ENCODE measurements at regions not wholly inside any gene's neighbourhood (a gene's known extent, or its start where the extent isn't known, plus 50 kb on each side); places are given as distances from the start of the nearest gene placed in this dataset.
A peak's percentile ranks its signal among the peaks of the same experiment; 100 is the strongest.
"Not testable (repeated sequence)": the region's sequence is repeated elsewhere in the genome, so short reads cannot be mapped to it uniquely, and the experiment has no call there.

- H3K9me3 Mint-ChIP-seq, result no peaks in the 10 kb centered on the region
- H3K27ac Mint-ChIP-seq, result no peak overlapping the region
- H3K36me3 Mint-ChIP-seq, result no peaks in the 10 kb centered on the region
- no peak overlapping the region for H3K4me3 Mint-ChIP-seq
- H3K27me3 Mint-ChIP-seq, result no peaks in the 10 kb centered on the region
- H3K4me1 Mint-ChIP-seq, result no peaks in the 10 kb centered on the region
- no peak for DNase-seq
These were observed 383.9 kb downstream of the MAT2B start for GRCh38 chr5:163889369-163889768.

GRCh38 chr5:163890261-163890660, 384.8 kb downstream of the MAT2B start:
- H3K4me3 Mint-ChIP-seq, result no peak overlapping the region
- peaks cover 1% of the 10 kb centered on the region for H3K9me3 Mint-ChIP-seq
- H3K27me3 Mint-ChIP-seq, result no peaks in the 10 kb centered on the region
- no peaks in the 10 kb centered on the region for H3K4me1 Mint-ChIP-seq
- no peaks in the 10 kb centered on the region for H3K36me3 Mint-ChIP-seq
- no peak for DNase-seq
- no peak overlapping the region for H3K27ac Mint-ChIP-seq

- Mint-ChIP-seq H3K36me3 (no peaks in the 10 kb centered on the region), H3K27me3 (no peaks in the 10 kb centered on the region), H3K4me3 (no peak overlapping the region)
These were observed 387.9 kb downstream of the MAT2B start for GRCh38 chr5:163893281-163893680.

GRCh38 chr5:163894645-163895044, 389.2 kb downstream of the MAT2B start:
- H3K27ac Mint-ChIP-seq, result no peak overlapping the region
- no peaks in the 10 kb centered on the region for H3K4me1 Mint-ChIP-seq
- no peaks in the 10 kb centered on the region for H3K27me3 Mint-ChIP-seq
- H3K36me3 Mint-ChIP-seq, result no peaks in the 10 kb centered on the region
- no peak for DNase-seq
- no peak overlapping the region for H3K4me3 Mint-ChIP-seq
- peaks cover 5% of the 10 kb centered on the region for H3K9me3 Mint-ChIP-seq

More at GRCh38 chr5:163893281-163893680, 387.9 kb downstream of the MAT2B start:
- no peaks in the 10 kb centered on the region for H3K4me1 Mint-ChIP-seq
- H3K9me3 Mint-ChIP-seq, result peaks cover 2% of the 10 kb centered on the region
- no peak for DNase-seq
- no peak overlapping the region for H3K27ac Mint-ChIP-seq

- Mint-ChIP-seq H3K9me3 (peaks cover 16% of the 10 kb centered on the region), H3K36me3 (no peaks in the 10 kb centered on the region), H3K27me3 (no peaks in the 10 kb centered on the region), H3K4me1 (no peaks in the 10 kb centered on the region), H3K4me3 (no peak overlapping the region), H3K27ac (no peak overlapping the region)
- no peak for DNase-seq
These were observed 393.5 kb downstream of the MAT2B start for GRCh38 chr5:163898873-163899272.

GRCh38 chr5:163907783-163908182, 402.4 kb downstream of the MAT2B start:
- DNase-seq, H3K36me3 Mint-ChIP-seq, H3K27ac Mint-ChIP-seq, H3K27me3 Mint-ChIP-seq, H3K4me3 Mint-ChIP-seq, H3K4me1 Mint-ChIP-seq, H3K9me3 Mint-ChIP-seq: not testable (repeated sequence)

- Mint-ChIP-seq H3K9me3 (no peaks in the 10 kb centered on the region), H3K4me1 (no peaks in the 10 kb centered on the region), H3K36me3 (no peaks in the 10 kb centered on the region), H3K27me3 (no peaks in the 10 kb centered on the region), H3K27ac (no peak overlapping the region), H3K4me3 (no peak overlapping the region)
- no peak for DNase-seq
These were observed 402.8 kb downstream of the MAT2B start for GRCh38 chr5:163908253-163908652.

GRCh38 chr5:163910226-163910625, 404.8 kb downstream of the MAT2B start:
- H3K9me3 Mint-ChIP-seq, result no peaks in the 10 kb centered on the region
- no peak overlapping the region for H3K4me3 Mint-ChIP-seq
- H3K36me3 Mint-ChIP-seq, result no peaks in the 10 kb centered on the region
- no peak for DNase-seq
- H3K27me3 Mint-ChIP-seq, result no peaks in the 10 kb centered on the region
- no peaks in the 10 kb centered on the region for H3K4me1 Mint-ChIP-seq
- no peak overlapping the region for H3K27ac Mint-ChIP-seq

- H3K27me3 Mint-ChIP-seq, result no peaks in the 10 kb centered on the region
- no peaks in the 10 kb centered on the region for H3K9me3 Mint-ChIP-seq
- H3K4me3 Mint-ChIP-seq, result no peak overlapping the region
- H3K27ac Mint-ChIP-seq, result no peak overlapping the region
- H3K36me3 Mint-ChIP-seq, result no peaks in the 10 kb centered on the region
- DNase-seq, result no peak
- no peaks in the 10 kb centered on the region for H3K4me1 Mint-ChIP-seq
These were observed 406.6 kb downstream of the MAT2B start for GRCh38 chr5:163912046-163912445.

- H3K4me3 Mint-ChIP-seq, result no peak overlapping the region
- no peak for DNase-seq
- no peak overlapping the region for H3K27ac Mint-ChIP-seq
- no peaks in the 10 kb centered on the region for H3K4me1 Mint-ChIP-seq
- peaks cover 2% of the 10 kb centered on the region for H3K9me3 Mint-ChIP-seq
- H3K27me3 Mint-ChIP-seq, result no peaks in the 10 kb centered on the region
- no peaks in the 10 kb centered on the region for H3K36me3 Mint-ChIP-seq
These were observed 408.1 kb downstream of the MAT2B start for GRCh38 chr5:163913548-163913947.

GRCh38 chr5:163914910-163915309, 409.5 kb downstream of the MAT2B start:
- no peak overlapping the region for H3K27ac Mint-ChIP-seq
- no peaks in the 10 kb centered on the region for H3K27me3 Mint-ChIP-seq
- DNase-seq, result no peak
- peaks cover 2% of the 10 kb centered on the region for H3K9me3 Mint-ChIP-seq
- no peaks in the 10 kb centered on the region for H3K36me3 Mint-ChIP-seq
- no peaks in the 10 kb centered on the region for H3K4me1 Mint-ChIP-seq
- no peak overlapping the region for H3K4me3 Mint-ChIP-seq

GRCh38 chr5:163915481-163915961, 410.1 kb downstream of the MAT2B start:
- Mint-ChIP-seq H3K4me1 (no peaks in the 10 kb centered on the region), H3K36me3 (no peaks in the 10 kb centered on the region), H3K4me3 (no peak overlapping the region), H3K27me3 (no peaks in the 10 kb centered on the region), H3K9me3 (peaks cover 2% of the 10 kb centered on the region), H3K27ac (peak overlapping the region; percentile 28)
- no peak for DNase-seq

GRCh38 chr5:163916376-163916775, 411.0 kb downstream of the MAT2B start:
- DNase-seq, result no peak
- peaks cover 2% of the 10 kb centered on the region for H3K9me3 Mint-ChIP-seq
- H3K27ac Mint-ChIP-seq, result no peak overlapping the region
- no peaks in the 10 kb centered on the region for H3K4me1 Mint-ChIP-seq
- H3K36me3 Mint-ChIP-seq, result no peaks in the 10 kb centered on the region
- no peaks in the 10 kb centered on the region for H3K27me3 Mint-ChIP-seq
- no peak overlapping the region for H3K4me3 Mint-ChIP-seq

GRCh38 chr5:163916861-163917260, 411.4 kb downstream of the MAT2B start:
- Mint-ChIP-seq H3K27ac (no peak overlapping the region), H3K36me3 (no peaks in the 10 kb centered on the region), H3K4me3 (no peak overlapping the region), H3K9me3 (peaks cover 2% of the 10 kb centered on the region), H3K27me3 (no peaks in the 10 kb centered on the region), H3K4me1 (no peaks in the 10 kb centered on the region)
- DNase-seq, result no peak

- H3K4me3 Mint-ChIP-seq, result no peak overlapping the region
- no peaks in the 10 kb centered on the region for H3K4me1 Mint-ChIP-seq
- H3K27me3 Mint-ChIP-seq, result no peaks in the 10 kb centered on the region
- no peaks in the 10 kb centered on the region for H3K36me3 Mint-ChIP-seq
- peaks cover 2% of the 10 kb centered on the region for H3K9me3 Mint-ChIP-seq
- DNase-seq, result no peak
- H3K27ac Mint-ChIP-seq, result no peak overlapping the region
These were observed 412.3 kb downstream of the MAT2B start for GRCh38 chr5:163917747-163918146.

GRCh38 chr5:163934990-163935389, 429.6 kb downstream of the MAT2B start:
- H3K9me3 Mint-ChIP-seq, result peaks cover 13% of the 10 kb centered on the region
- not testable (repeated sequence) for H3K4me3 Mint-ChIP-seq

GRCh38 chr5:163938595-163938994, 433.2 kb downstream of the MAT2B start:
- no peaks in the 10 kb centered on the region for H3K4me1 Mint-ChIP-seq
- H3K9me3 Mint-ChIP-seq, result peaks cover 13% of the 10 kb centered on the region
- no peak overlapping the region for H3K4me3 Mint-ChIP-seq
- DNase-seq, result no peak
- H3K36me3 Mint-ChIP-seq, result no peaks in the 10 kb centered on the region
- no peaks in the 10 kb centered on the region for H3K27me3 Mint-ChIP-seq
- H3K27ac Mint-ChIP-seq, result no peak overlapping the region

More at GRCh38 chr5:163934990-163935389, 429.6 kb downstream of the MAT2B start:
- not testable (repeated sequence) for DNase-seq, H3K27me3 Mint-ChIP-seq, H3K4me1 Mint-ChIP-seq, H3K36me3 Mint-ChIP-seq, H3K27ac Mint-ChIP-seq

Data from activated naive CD8-positive, alpha-beta T cell treated with anti-CD3 and anti-CD28 coated beads for 36 hours (primary cell).